H1 (cell line): ENCODE measurements at regions not wholly inside any gene's neighbourhood (a gene's known extent, or its start where the extent isn't known, plus 50 kb on each side); places are given as distances from the start of the nearest gene placed in this dataset.

ENCODE experiments used
- CTCF ChIA-PET: fragments of 300-600 bp; sonication (Branson Sonifier 250); formaldehyde crosslinking; loops from one replicate; lab custom pipeline; 2021; ENCODE audit not compliant: partially characterized antibody; lab: Charles Lee
- POLR2A ChIA-PET: fragments of 300-600 bp; sonication (Branson Sonifier 250); formaldehyde crosslinking; loops from one replicate; lab custom pipeline; 2021; ENCODE audit warnings: inconsistent platforms; ENCODE audit not compliant: partially characterized antibody; lab: Charles Lee
- DNase-seq, 2 experiments: peaks; one replicate each; pipeline versions ENCODE4 v3.0.0 to v3.0.0-alpha.2; 2010 to 2022; ENCODE audit warnings: low spot score in 2 of 2, low read depth in 1 of 2, mixed read lengths in 1 of 2
- FAIRE-seq: peaks from 2 replicates; lab custom pipeline; 2011; peaks lifted over from hg19 to GRCh38; lab: Jason Lieb, UNC
- H2AFZ ChIP-seq: 2 replicates; pipeline ENCODE4 v1.8.1; 2012; ENCODE audit warnings: low read length, inconsistent platforms
- H2AK5ac ChIP-seq: 2 replicates; pipeline ENCODE4 v1.6.1; 2013; ENCODE audit warnings: low read depth, low read length
- H2BK120ac ChIP-seq: replicated peaks from 2 replicates; pipeline ENCODE3; 2013; ENCODE audit warnings: low read depth, low read length, inconsistent platforms
- H2BK12ac ChIP-seq: 2 replicates; pipeline ENCODE4 v1.6.1; 2013; ENCODE audit warnings: low read depth, low read length
- H2BK15ac ChIP-seq: 2 replicates; pipeline ENCODE4 v1.6.1; 2013; ENCODE audit warnings: low read length
- H2BK20ac ChIP-seq: 2 replicates; pipeline ENCODE4 v1.6.1; 2013; ENCODE audit warnings: low read length
- H2BK5ac ChIP-seq: 2 replicates; pipeline ENCODE4 v1.6.1; 2013; ENCODE audit warnings: low read depth, low read length
- H3K14ac ChIP-seq: 2 replicates; pipeline ENCODE4 v1.6.1; 2013; ENCODE audit warnings: inconsistent platforms; ENCODE audit not compliant: insufficient read length
- H3K18ac ChIP-seq: 2 replicates; pipeline ENCODE4 v1.6.1; 2013; ENCODE audit warnings: low read length; ENCODE audit errors: extremely low read depth
- H3K23ac ChIP-seq: 2 replicates; pipeline ENCODE4 v1.6.1; 2013; ENCODE audit warnings: inconsistent platforms; ENCODE audit not compliant: insufficient read length
- H3K23me2 ChIP-seq: 2 replicates; pipeline ENCODE4 v1.6.1; 2013; ENCODE audit warnings: low read depth, low read length
- H3K27ac ChIP-seq: 2 replicates; pipeline ENCODE4 v1.6.1; 2011; ENCODE audit warnings: low read depth, low read length, inconsistent platforms
- H3K27me3 ChIP-seq, 4 experiments: replicated peaks in 1 of 4; 1 replicate in 1 of 4; 2 replicates in 3 of 4; pipeline versions ENCODE4 v1.6.1 to v1.8.1; 2011 to 2013; ENCODE audit warnings: low read length in 3 of 4, mild to moderate bottlenecking in 3 of 4, inconsistent platforms in 2 of 4, mixed read lengths in 2 of 4, moderate library complexity in 1 of 4; ENCODE audit not compliant: control insufficient read depth in 3 of 4, insufficient read depth in 3 of 4; ENCODE audit errors: extremely low read depth in 1 of 4
- H3K36me3 ChIP-seq, 4 experiments: 2 replicates each; pipeline versions ENCODE4 v1.6.1 to v1.8.1; 2011 to 2013; ENCODE audit warnings: mild to moderate bottlenecking in 4 of 4, low read length in 3 of 4, moderate library complexity in 2 of 4, control low read depth in 1 of 4, inconsistent platforms in 1 of 4; ENCODE audit not compliant: insufficient read depth in 4 of 4, control insufficient read depth in 2 of 4
- H3K4ac ChIP-seq: replicated peaks from 2 replicates; pipeline ENCODE3; 2013; ENCODE audit warnings: low read length, low read depth, mixed read lengths, inconsistent platforms; ENCODE audit not compliant: insufficient read length
- H3K4me1 ChIP-seq, 4 experiments: replicated peaks in 1 of 4; 1 replicate in 1 of 4; 2 replicates in 3 of 4; pipeline versions ENCODE4 v1.6.1 to v1.8.1; 2011 to 2013; ENCODE audit warnings: low read length in 3 of 4, inconsistent platforms in 2 of 4, mixed read lengths in 1 of 4; ENCODE audit not compliant: insufficient read depth in 4 of 4, control insufficient read depth in 3 of 4
- H3K4me2 ChIP-seq, 2 experiments: 2 replicates each; pipeline versions ENCODE4 v1.6.1 to v1.8.1; 2011 to 2013; ENCODE audit warnings: low read depth in 2 of 2, low read length in 2 of 2, control low read depth in 1 of 2, inconsistent platforms in 1 of 2, mild to moderate bottlenecking in 1 of 2; ENCODE audit not compliant: insufficient read depth in 1 of 2
- H3K4me3 ChIP-seq, 4 experiments: fragments of 200-600, 300-600 bp in 1 of 4; sonication (generic), shearing (Covaris generic), sonication (Bioruptor Twin) in 1 of 4; 2 replicates each; pipeline versions ENCODE4 v1.5.1 to v1.8.1; 2011 to 2016; ENCODE audit warnings: low read length in 4 of 4, low read depth in 3 of 4, control low read depth in 2 of 4, inconsistent platforms in 2 of 4, mild to moderate bottlenecking in 2 of 4, mixed read lengths in 1 of 4, moderate library complexity in 1 of 4; ENCODE audit not compliant: insufficient read depth in 2 of 4; ENCODE audit errors: extremely low read depth in 1 of 4
- H3K56ac ChIP-seq: replicated peaks from 2 replicates; pipeline ENCODE3; 2013; ENCODE audit warnings: low read depth, mild to moderate bottlenecking, mixed read lengths, low read length, inconsistent platforms; ENCODE audit not compliant: insufficient read length
- H3K79me1 ChIP-seq: 2 replicates; pipeline ENCODE4 v1.6.1; 2013; ENCODE audit warnings: low read depth, low read length, control low read depth
- H3K79me2 ChIP-seq, 2 experiments: 2 replicates each; pipeline versions ENCODE4 v1.6.1 to v1.8.1; 2012 to 2013; ENCODE audit warnings: low read length in 2 of 2, mild to moderate bottlenecking in 2 of 2, inconsistent platforms in 1 of 2; ENCODE audit not compliant: insufficient read depth in 2 of 2, control insufficient read depth in 1 of 2
- H3K9ac ChIP-seq, 4 experiments: replicated peaks in 1 of 4; 1 replicate in 1 of 4; 2 replicates in 3 of 4; pipeline versions ENCODE4 v1.6.1 to v1.8.1; 2011 to 2013; ENCODE audit warnings: low read depth in 3 of 4, low read length in 3 of 4, control low read depth in 2 of 4, mild to moderate bottlenecking in 2 of 4, moderate library complexity in 2 of 4, inconsistent platforms in 1 of 4; ENCODE audit errors: extremely low read depth in 1 of 4
- H3K9me3 ChIP-seq, 2 experiments: 2 replicates each; pipeline versions ENCODE4 v1.6.1 to v1.8.1; 2012 to 2013; ENCODE audit warnings: mild to moderate bottlenecking in 2 of 2, moderate library complexity in 2 of 2, control low read depth in 1 of 2, inconsistent platforms in 1 of 2, low read depth in 1 of 2, low read length in 1 of 2, mixed read lengths in 1 of 2; ENCODE audit not compliant: insufficient read depth in 2 of 2
- H4K20me1 ChIP-seq, 2 experiments: replicated peaks in 1 of 2; 2 replicates each; pipeline versions ENCODE3 to v1.8.1; 2011 to 2013; ENCODE audit warnings: inconsistent platforms in 2 of 2, low read length in 2 of 2, mild to moderate bottlenecking in 1 of 2; ENCODE audit not compliant: insufficient read depth in 2 of 2, control insufficient read depth in 1 of 2
- H4K5ac ChIP-seq: 2 replicates; pipeline ENCODE4 v1.6.1; 2013; ENCODE audit warnings: low read length, low read depth, mixed read lengths, inconsistent platforms; ENCODE audit not compliant: insufficient read length
- H4K8ac ChIP-seq: 2 replicates; pipeline ENCODE4 v1.8.0; 2013; ENCODE audit warnings: mild to moderate bottlenecking, moderate library complexity, low read length, inconsistent platforms; ENCODE audit not compliant: insufficient read depth; ENCODE audit errors: extremely low read depth
- H4K91ac ChIP-seq: replicated peaks from 2 replicates; pipeline ENCODE3; 2013; ENCODE audit warnings: low read length, mixed read lengths, inconsistent platforms; ENCODE audit not compliant: insufficient read length
- CHD2 ChIP-seq: IDR thresholded peaks from 2 replicates; pipeline ENCODE4 v1.6.1; 2012; ENCODE audit warnings: low read length, improper control_type of control experiment
- CTCF ChIP-seq, 3 experiments: IDR thresholded peaks; 1 replicate in 2 of 3; 2 replicates in 1 of 3; pipeline versions ENCODE4 v1.5.1 to v1.6.1; 2011; ENCODE audit warnings: low read length in 3 of 3, mild to moderate bottlenecking in 3 of 3, inconsistent platforms in 2 of 3, low read depth in 1 of 3, moderate library complexity in 1 of 3; ENCODE audit not compliant: insufficient read depth in 1 of 3; ENCODE audit errors: control extremely low read depth in 1 of 3
- FOSL1 ChIP-seq: IDR thresholded peaks from 2 replicates; pipeline ENCODE4 v1.6.1; 2011; ENCODE audit warnings: mild to moderate bottlenecking, low read depth, low read length, moderate library complexity; ENCODE audit not compliant: insufficient read depth
- RXRA ChIP-seq: IDR thresholded peaks from 2 replicates; pipeline ENCODE4 v1.6.1; 2011; ENCODE audit warnings: low read depth, mild to moderate bottlenecking, low read length, moderate library complexity; ENCODE audit not compliant: insufficient read depth
- TAF1 ChIP-seq: IDR thresholded peaks from 2 replicates; pipeline ENCODE4 v1.6.1; 2011; ENCODE audit warnings: mild to moderate bottlenecking, low read depth, low read length
- WGBS, 2 experiments: shearing (Covaris generic) in 1 of 2; methylation state at CpG; one replicate each; pipeline versions ENCODE4 v1.1.6 to v1.1.7; 2013 to 2015; ENCODE audit warnings: low lambda C conversion rate in 2 of 2, mixed read lengths in 2 of 2, inconsistent platforms in 1 of 2, low coverage in 1 of 2, missing lambda C conversion rate in 1 of 2; ENCODE audit not compliant: insufficient replicate concordance in 2 of 2, insufficient coverage in 1 of 2, insufficient read length in 1 of 2; ENCODE audit errors: extremely low coverage in 1 of 2, missing lambda C conversion rate in 1 of 2; 5-methylcytosine and 5-hydroxymethylcytosine counted together

- Histone ChIP-seq H3K18ac (no peak overlapping the region), H4K5ac (no peak overlapping the region), H3K36me3 (no peaks in the 10 kb centered on the region), H4K8ac (no peak overlapping the region), H2BK120ac (no peak overlapping the region), H3K79me1 (no peaks in the 10 kb centered on the region), H3K4me1 (no peaks in the 10 kb centered on the region), H3K14ac (no peak overlapping the region), H3K56ac (no peak overlapping the region), H2AFZ (no peak overlapping the region), H4K91ac (no peak overlapping the region), H3K4ac (no peak overlapping the region), H3K9ac (no peak overlapping the region), H3K27ac (no peak overlapping the region), H3K4me2 (no peak overlapping the region), H2BK20ac (no peak overlapping the region), H2AK5ac (no peak overlapping the region), H4K20me1 (no peaks in the 10 kb centered on the region), H3K27me3 (no peaks in the 10 kb centered on the region), H2BK15ac (no peak overlapping the region), H3K79me2 (no peaks in the 10 kb centered on the region), H2BK12ac (no peak overlapping the region), H3K4me3 (no peak overlapping the region), H3K9me3 (no peaks in the 10 kb centered on the region), H3K23me2 (no peaks in the 10 kb centered on the region), H3K23ac (no peak overlapping the region), H2BK5ac (no peak overlapping the region)
- DNase-seq (no peak), FAIRE-seq (no peak)
- WGBS, 2 experiments = 73% methylated on average over 3 of the region's 3 CpGs; no CpG with 5 or more reads in 1 of the 2 experiments
- CTCF ChIA-PET = no interaction called here
- POLR2A ChIA-PET = no interaction called here
- no peak for TF ChIP-seq CTCF (IDR thresholded peaks at IDR 0.05; ENCODE audit: control extremely low read depth in 1 of 3, insufficient read depth in 1 of 3, low read depth in 1 of 3, low read length in 3 of 3)
- no peak for TF ChIP-seq RXRA
- TF ChIP-seq FOSL1 = no peak
- no peak for TF ChIP-seq CHD2
- TF ChIP-seq TAF1 = no peak
Observed at GRCh38 chr3:79926522-79926921, 158.7 kb upstream of the ROBO1 start.
